ENCODE measurements at regions not wholly inside any gene's neighbourhood (a gene's known extent, or its start where the extent isn't known, plus 50 kb on each side); places are given as distances from the start of the nearest gene placed in this dataset.
"Not testable (repeated sequence)": the region's sequence is repeated elsewhere in the genome, so short reads cannot be mapped to it uniquely, and the experiment has no call there.

DNA sequence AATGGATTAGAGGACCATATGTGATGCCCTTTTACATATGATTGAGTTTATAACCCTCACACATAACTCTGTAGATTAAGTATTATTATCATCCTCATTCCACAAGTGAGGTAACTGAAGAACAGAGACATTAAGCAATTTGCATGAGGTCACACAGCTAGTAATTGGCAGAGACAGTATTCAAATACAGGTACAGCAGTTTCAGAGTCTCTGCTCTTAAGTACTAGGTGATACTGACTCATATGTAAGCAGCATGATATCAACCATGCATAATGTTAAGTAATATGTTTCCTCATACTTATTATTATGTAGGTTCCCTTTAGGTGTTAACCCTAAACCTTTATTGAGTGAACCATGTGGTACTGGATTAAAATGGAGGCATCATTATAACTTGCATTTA lies 1562.4 kb upstream of the RAG2 start:
- DNase-seq (ENCODE audit: low read depth in 2 of 2): no peak

DNA sequence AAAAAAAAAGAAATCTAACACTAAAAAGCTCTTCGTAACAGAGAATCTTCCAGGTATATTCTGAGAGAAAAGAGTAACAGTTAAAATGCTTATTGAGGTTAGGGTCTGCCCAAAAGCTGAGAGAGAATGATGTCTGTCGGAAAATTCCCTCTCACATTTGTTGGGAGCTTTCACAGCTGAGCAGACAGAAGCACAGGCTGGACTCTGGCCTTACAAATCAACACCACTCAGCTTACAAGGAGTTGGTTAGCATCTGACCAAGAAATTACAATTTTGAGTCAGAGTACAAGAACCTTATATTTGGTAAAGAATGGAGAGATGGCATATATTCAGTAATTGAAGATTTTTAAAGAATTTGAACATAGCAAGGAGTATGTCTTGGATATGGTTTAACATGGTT lies 1561.0 kb upstream of the RAG2 start:
- DNase-seq (ENCODE audit: low read depth in 2 of 2): no peak

GRCh38 chr11:38156495-38157146 lies 1558.6 kb upstream of the RAG2 start:
- no peak for DNase-seq (ENCODE audit: low read depth in 2 of 2)

DNA sequence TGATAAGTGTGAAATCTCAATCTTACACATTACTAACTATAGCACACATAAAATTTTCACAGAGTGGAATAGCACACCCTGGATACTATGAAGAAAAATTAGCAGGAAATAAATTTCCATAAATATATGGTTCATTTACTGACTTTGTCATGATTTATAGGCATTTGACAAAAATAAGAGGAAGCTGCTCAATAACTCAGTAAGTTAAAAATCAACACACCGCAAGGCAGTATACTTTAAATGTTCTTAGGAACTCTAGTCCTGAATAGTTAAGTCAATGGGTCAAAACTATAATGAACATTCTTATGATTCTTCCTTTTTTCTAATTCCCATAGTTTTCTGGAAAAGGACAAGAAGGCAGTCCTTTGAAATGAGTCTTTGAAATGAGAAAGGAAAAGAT lies 1557.8 kb upstream of the RAG2 start:
- DNase-seq (ENCODE audit: low read depth in 2 of 2): no peak

DNA sequence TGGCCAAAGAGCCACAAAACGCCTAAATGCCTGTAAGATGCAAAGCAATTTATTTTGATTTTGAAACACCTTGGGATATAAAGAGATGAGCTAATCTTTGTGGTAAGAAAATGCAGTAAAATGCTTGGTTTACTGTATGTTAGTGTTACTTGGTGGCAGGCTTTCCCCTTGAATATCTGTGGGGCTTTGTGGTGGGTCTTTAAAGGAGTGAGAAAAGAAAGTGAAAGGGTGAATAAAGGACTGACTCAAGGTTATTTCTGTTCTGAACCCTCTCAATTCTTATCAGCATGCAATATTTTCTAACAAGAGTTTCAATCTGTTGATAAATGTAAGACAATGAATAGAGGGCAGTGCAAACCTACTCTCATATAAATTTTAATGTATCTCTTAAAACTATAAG lies 1555.9 kb upstream of the RAG2 start:
- no peak for DNase-seq (ENCODE audit: low read depth in 2 of 2)

- no peak for DNase-seq (ENCODE audit: low read depth in 2 of 2)
Measured at GRCh38 chr11:38143852-38144251, 1545.8 kb upstream of the RAG2 start.

GRCh38 chr11:38138972-38139371 lies 1540.9 kb upstream of the RAG2 start:
- no peak for DNase-seq (ENCODE audit: low read depth in 2 of 2)

- no peak for DNase-seq (ENCODE audit: low read depth in 2 of 2)
Measured at GRCh38 chr11:38136887-38137286, 1538.9 kb upstream of the RAG2 start.

GRCh38 chr11:38131535-38131934 lies 1533.5 kb upstream of the RAG2 start:
- DNase-seq (ENCODE audit: low read depth in 2 of 2): no peak

- no peak for DNase-seq (ENCODE audit: low read depth in 2 of 2)
Measured at GRCh38 chr11:38130976-38131375, 1532.9 kb upstream of the RAG2 start.

- no peak for DNase-seq (ENCODE audit: low read depth in 2 of 2)
Measured at GRCh38 chr11:38130514-38130913, 1532.5 kb upstream of the RAG2 start.

GRCh38 chr11:38123673-38124072 lies 1525.6 kb upstream of the RAG2 start:
- no peak for DNase-seq (ENCODE audit: low read depth in 2 of 2)

GRCh38 chr11:38116616-38117015 lies 1518.6 kb upstream of the RAG2 start:
- DNase-seq (ENCODE audit: low read depth in 2 of 2): not testable (repeated sequence)

DNA sequence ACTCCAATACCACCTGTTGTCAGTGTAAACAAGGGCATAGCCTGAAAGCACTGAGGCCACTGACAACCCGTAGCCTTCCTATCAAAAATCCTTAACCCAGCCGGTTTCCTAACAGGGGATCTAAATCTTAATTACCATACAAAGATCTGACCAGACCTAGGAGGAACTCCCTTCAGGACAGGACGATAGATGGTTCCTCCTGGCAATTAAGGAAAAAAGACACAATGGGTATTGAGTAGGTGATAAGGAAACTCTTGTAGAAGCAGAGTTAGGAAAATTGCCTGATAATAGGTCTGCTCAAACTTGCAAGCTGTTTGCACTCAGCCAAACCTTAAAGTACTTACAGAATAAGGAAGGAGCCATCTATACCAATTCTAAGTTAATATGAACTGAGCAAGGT lies 1517.3 kb upstream of the RAG2 start:
- DNase-seq (ENCODE audit: low read depth in 2 of 2): not testable (repeated sequence)

DNA sequence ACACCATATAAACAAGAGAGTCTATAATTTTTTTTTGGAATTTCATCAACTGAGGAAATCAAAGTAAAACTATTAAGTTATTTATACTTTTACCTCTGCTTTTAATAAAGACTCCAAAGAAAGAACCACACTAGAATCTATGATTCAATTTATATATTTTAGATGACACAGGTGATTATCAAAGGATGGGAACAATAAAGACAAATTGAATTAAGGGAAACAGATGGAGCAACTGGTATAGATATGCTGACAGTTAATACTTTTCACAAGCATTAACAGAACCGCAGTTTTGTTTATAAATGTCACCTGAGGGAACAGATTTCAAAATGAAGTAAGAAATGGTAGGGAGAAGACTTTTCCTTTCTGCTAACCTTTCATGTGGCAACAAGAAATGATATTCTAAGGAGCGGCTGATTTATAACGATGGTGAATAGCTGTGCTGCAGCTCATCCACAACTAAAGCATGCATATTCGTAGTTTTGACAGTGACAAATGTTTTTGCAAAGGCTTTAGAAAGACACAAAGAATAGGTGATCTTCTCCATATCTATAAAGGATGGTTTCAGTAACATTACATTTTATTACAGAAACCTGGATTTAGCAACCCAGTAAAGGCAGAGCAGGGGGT lies 1502.9 kb upstream of the RAG2 start:
- no peak for DNase-seq (ENCODE audit: low read depth in 2 of 2)

DNA sequence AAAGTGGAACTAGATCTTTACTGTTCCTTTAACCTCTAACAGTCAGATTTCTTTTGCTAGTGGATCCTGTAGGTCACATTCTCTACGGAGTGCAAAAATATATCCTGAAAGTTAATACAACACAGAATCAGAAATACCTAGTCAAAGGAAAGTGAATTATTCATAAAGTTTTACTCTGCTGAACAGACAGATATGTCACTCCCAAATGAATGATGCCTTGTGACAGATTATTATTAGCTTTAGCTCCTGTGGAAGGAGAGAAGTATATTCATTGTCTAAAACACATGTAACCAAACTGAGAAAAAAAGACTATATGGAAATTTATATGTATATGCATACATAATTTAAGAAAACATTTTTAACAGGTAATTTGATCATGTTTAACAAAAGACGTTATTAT lies 1497.2 kb upstream of the RAG2 start:
- DNase-seq (ENCODE audit: low read depth in 2 of 2): no peak

- DNase-seq (ENCODE audit: low read depth in 2 of 2): peak; percentile 8 to 9
Measured at GRCh38 chr11:38089726-38090125, 1491.7 kb upstream of the RAG2 start.

DNA sequence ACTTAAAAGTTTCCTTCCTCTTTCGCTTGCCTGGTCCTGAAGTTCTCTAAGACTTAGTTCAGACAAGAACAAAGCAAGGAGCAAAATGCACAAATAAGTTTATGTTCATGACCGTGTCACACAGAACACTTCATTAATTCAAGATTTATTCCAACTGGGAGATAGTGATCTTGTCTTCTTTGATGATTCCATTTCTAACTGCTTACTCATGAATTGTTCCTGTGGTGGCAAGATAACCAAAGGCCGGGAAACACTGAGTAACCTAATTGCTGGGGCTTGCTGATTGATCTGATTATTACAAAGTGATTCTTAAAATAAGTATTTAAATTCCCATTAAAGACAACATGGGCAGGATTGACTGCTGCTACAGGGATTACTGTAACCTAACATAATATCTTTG lies 1462.9 kb upstream of the RAG2 start:
- no peak for DNase-seq (ENCODE audit: low read depth in 2 of 2)

DNA sequence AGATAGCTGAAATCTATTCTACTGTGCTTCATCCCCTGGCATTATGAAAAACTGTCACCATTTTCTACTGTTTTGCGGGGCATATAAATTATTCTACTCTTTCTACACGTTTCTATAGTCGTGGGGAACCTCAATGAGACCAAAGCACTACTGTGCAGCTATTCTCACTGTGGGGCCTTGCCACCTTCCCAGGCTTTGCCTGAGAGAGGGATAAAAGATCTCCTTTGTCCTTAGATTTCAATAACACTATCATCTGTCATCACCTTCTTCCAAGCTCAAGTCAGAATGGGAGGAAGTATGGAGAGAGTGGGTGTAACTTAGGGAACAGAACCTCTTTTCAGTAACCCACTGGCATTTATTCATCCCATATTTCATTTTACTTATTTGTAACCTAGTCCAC lies 1462.1 kb upstream of the RAG2 start:
- no peak for DNase-seq (ENCODE audit: low read depth in 2 of 2)

GRCh38 chr11:38046571-38047135 lies 1448.6 kb upstream of the RAG2 start:
- no peak for DNase-seq (ENCODE audit: low read depth in 2 of 2)

DNA sequence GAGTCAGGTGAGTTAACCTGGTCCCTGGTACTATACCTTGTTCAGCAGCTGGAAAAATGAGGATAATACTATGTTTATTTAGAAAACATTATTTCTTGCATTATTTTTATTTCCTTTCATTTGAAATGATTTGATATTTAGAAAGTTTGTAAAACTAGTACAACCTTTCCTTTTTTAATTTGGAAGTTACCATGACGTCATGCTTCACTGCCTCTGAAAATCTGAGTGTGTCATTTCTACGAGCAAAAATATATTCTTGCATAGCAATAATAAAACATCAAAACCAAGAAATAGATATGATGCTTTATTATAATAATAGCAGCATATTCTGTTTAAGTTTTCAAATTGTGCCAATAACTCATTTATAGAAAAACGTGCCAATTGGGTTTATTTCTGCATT lies 1445.0 kb upstream of the RAG2 start:
- DNase-seq (ENCODE audit: low read depth in 2 of 2): no peak

DNA sequence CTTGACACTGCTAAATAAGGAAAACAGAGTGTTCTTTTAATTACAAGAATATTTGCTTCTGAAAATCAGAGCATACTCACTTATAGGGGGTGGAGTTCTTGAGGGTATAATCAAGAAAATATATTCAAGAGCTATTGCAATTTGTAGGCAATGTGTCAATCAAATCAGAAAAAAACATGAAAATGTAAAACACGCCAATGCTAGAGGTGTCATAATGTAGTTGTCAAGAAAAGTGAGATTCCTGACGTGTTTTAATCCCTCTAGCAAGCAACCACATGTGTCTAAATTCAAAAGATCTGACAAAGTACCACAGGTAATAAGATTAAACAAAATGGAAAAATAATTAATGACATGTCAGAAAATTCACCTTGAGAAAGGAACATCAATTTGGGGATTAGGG lies 1440.7 kb upstream of the RAG2 start:
- no peak for DNase-seq (ENCODE audit: low read depth in 2 of 2)

DNA sequence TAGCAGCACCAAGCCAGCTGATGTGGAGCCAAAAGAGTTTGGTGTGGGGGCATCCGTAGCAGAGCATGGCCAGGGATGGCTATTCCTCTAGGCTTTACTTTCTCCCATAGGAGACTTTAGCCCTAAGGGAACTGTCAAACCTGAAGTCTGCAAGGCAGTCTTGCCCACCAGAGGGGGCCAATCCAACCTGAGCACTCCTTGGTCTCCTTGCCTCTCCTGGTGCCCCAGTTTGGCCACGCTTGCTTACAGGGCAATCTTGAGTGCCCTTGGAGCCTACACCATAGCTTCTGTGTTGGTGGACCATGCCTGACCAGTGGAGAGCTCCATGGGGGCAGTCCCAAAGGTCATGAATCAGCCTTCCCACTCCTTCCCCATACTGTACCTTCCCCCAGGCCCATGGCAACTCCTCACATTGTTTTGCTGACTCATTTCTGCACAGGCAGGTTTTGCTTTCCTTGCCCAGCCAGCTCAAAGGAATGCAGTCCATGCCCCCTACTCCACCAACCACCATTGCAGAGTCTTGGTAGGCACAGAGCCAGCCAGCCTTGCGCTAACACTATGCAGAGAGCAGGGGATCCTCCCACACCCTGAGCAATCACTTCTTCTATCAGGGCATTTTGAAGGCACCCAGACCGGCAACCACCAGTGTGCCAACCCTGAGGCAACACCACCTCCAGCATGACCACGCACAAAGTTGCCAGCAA lies 1421.2 kb upstream of the RAG2 start:
- DNase-seq (ENCODE audit: low read depth in 2 of 2): no peak
